Fibroblast of lung (primary cell): ENCODE measurements at regions not wholly inside any gene's neighbourhood (a gene's known extent, or its start where the extent isn't known, plus 50 kb on each side); places are given as distances from the start of the nearest gene placed in this dataset.

Experiments used
- DNase-seq, 2 donors: peaks; one replicate each; pipeline versions ENCODE4 v3.0.0 to v3.0.0-alpha.2; 2010; ENCODE audit warnings: low read depth in 2 of 2
- H2AFZ ChIP-seq: 2 replicates; pipeline ENCODE4 v1.5.1; 2012; ENCODE audit warnings: low read length, control low read depth, inconsistent platforms
- H3K27ac ChIP-seq: 2 replicates; pipeline ENCODE4 v1.5.1; 2011; ENCODE audit warnings: low read length, control low read depth; ENCODE audit not compliant: insufficient read depth
- H3K27me3 ChIP-seq: 2 replicates; pipeline ENCODE4 v1.5.1; 2011; ENCODE audit warnings: mild to moderate bottlenecking, low read length; ENCODE audit not compliant: control insufficient read depth, insufficient read depth
- H3K36me3 ChIP-seq: 2 replicates; pipeline ENCODE4 v1.5.1; 2011; ENCODE audit warnings: low read length; ENCODE audit not compliant: control insufficient read depth, insufficient read depth
- H3K4me1 ChIP-seq: 2 replicates; pipeline ENCODE4 v1.5.1; 2011; ENCODE audit warnings: low read length; ENCODE audit not compliant: control insufficient read depth, insufficient read depth; ENCODE audit errors: extremely low read depth
- H3K4me2 ChIP-seq: 2 replicates; pipeline ENCODE4 v1.5.1; 2011; ENCODE audit warnings: low read length, control low read depth; ENCODE audit not compliant: insufficient read depth; ENCODE audit errors: extremely low read depth
- H3K4me3 ChIP-seq, 4 experiments: fragments of 200-600 bp in 1 of 4; sonication (generic) in 1 of 4; replicated peaks in 1 of 4; 2 replicates each; pipeline ENCODE4 v1.5.1; 2011 to 2016; ENCODE audit warnings: low read length in 4 of 4, low read depth in 3 of 4, mild to moderate bottlenecking in 3 of 4, control low read depth in 2 of 4, inconsistent platforms in 1 of 4, mixed read lengths in 1 of 4; ENCODE audit not compliant: insufficient read depth in 1 of 4; ENCODE audit errors: control extremely low read depth in 1 of 4
- H3K79me2 ChIP-seq: 2 replicates; pipeline ENCODE4 v1.5.1; 2012; ENCODE audit warnings: mild to moderate bottlenecking, low read length, inconsistent platforms; ENCODE audit not compliant: control insufficient read depth, insufficient read depth
- H3K9ac ChIP-seq: 2 replicates; pipeline ENCODE4 v1.5.1; 2011; ENCODE audit warnings: mild to moderate bottlenecking, low read length, control low read depth; ENCODE audit not compliant: insufficient read depth
- H3K9me3 ChIP-seq: 2 replicates; pipeline ENCODE4 v1.5.1; 2012; ENCODE audit warnings: low read depth, low read length; ENCODE audit not compliant: control insufficient read depth, insufficient read depth
- H4K20me1 ChIP-seq: 2 replicates; pipeline ENCODE4 v1.5.1; 2011; ENCODE audit warnings: low read length; ENCODE audit not compliant: control insufficient read depth, insufficient read depth; ENCODE audit errors: extremely low read depth
- CTCF ChIP-seq, 2 donors: IDR thresholded peaks in 1 of 2; conservative IDR thresholded peaks in 1 of 2; 1 replicate in 1 of 2; 2 replicates in 1 of 2; pipeline ENCODE4 v1.5.1; 2011 to 2012; ENCODE audit warnings: low read length in 2 of 2, control low read depth in 1 of 2, inconsistent platforms in 1 of 2, low read depth in 1 of 2, mild to moderate bottlenecking in 1 of 2
- EZH2 ChIP-seq: IDR thresholded peaks from 2 replicates; pipeline ENCODE4 v1.5.1; 2012; ENCODE audit warnings: low read length, control low read depth, mild to moderate bottlenecking; ENCODE audit errors: missing control alignments

GRCh38 chr7:152511736-152512135, 75.9 kb upstream of the KMT2C start:
- Histone ChIP-seq H3K79me2 (no peaks in the 10 kb centered on the region), H3K27ac (no peak overlapping the region), H3K36me3 (no peaks in the 10 kb centered on the region), H3K27me3 (no peaks in the 10 kb centered on the region), H3K4me3 (no peak overlapping the region), H4K20me1 (no peaks in the 10 kb centered on the region), H3K9me3 (no peaks in the 10 kb centered on the region), H3K4me1 (no peaks in the 10 kb centered on the region), H3K4me2 (no peak overlapping the region), H2AFZ (no peak overlapping the region), H3K9ac (no peak overlapping the region)
- TF ChIP-seq EZH2 (no peak), CTCF (conservative IDR thresholded peaks at IDR 0.05 in 1 of 2, IDR thresholded peaks at IDR 0.05 in 1 of 2; ENCODE audit: low read depth in 1 of 2, low read length in 2 of 2) (no peak)
- DNase-seq, result no peak

GRCh38 chr7:152508701-152509100, 72.9 kb upstream of the KMT2C start:
- DNase-seq, result no peak

GRCh38 chr7:152505606-152506005, 69.8 kb upstream of the KMT2C start:
- Histone ChIP-seq H3K4me2 (no peak overlapping the region), H3K79me2 (no peaks in the 10 kb centered on the region), H3K9ac (no peak overlapping the region), H3K36me3 (no peaks in the 10 kb centered on the region), H3K27me3 (no peaks in the 10 kb centered on the region), H2AFZ (no peak overlapping the region), H3K9me3 (no peaks in the 10 kb centered on the region), H4K20me1 (no peaks in the 10 kb centered on the region), H3K4me1 (no peaks in the 10 kb centered on the region), H3K4me3 (no peak overlapping the region), H3K27ac (no peak overlapping the region)
- DNase-seq, result no peak
- no peak for TF ChIP-seq EZH2
- TF ChIP-seq CTCF (conservative IDR thresholded peaks at IDR 0.05 in 1 of 2, IDR thresholded peaks at IDR 0.05 in 1 of 2; ENCODE audit: low read depth in 1 of 2, low read length in 2 of 2), result no peak

More at GRCh38 chr7:152508701-152509100, 72.9 kb upstream of the KMT2C start:
- TF ChIP-seq EZH2 (no peak), CTCF (conservative IDR thresholded peaks at IDR 0.05 in 1 of 2, IDR thresholded peaks at IDR 0.05 in 1 of 2; ENCODE audit: low read depth in 1 of 2, low read length in 2 of 2) (no peak)
- H3K9me3 ChIP-seq, result no peaks in the 10 kb centered on the region
- H3K79me2 ChIP-seq, result no peaks in the 10 kb centered on the region
- H3K27ac ChIP-seq, result no peak overlapping the region
- H3K36me3 ChIP-seq, result no peaks in the 10 kb centered on the region
- no peak overlapping the region for H2AFZ ChIP-seq
- no peak overlapping the region for H3K4me2 ChIP-seq
- H3K4me3 ChIP-seq, result no peak overlapping the region
- no peaks in the 10 kb centered on the region for H3K4me1 ChIP-seq
- H3K9ac ChIP-seq, result no peak overlapping the region
- no peaks in the 10 kb centered on the region for H3K27me3 ChIP-seq
- no peaks in the 10 kb centered on the region for H4K20me1 ChIP-seq
